GM23338 (cell line): ENCODE measurements at regions not wholly inside any gene's neighbourhood (a gene's known extent, or its start where the extent isn't known, plus 50 kb on each side); places are given as distances from the start of the nearest gene placed in this dataset.

Experiments
- ATAC-seq: fragments of 200-7000 bp; cut with Tn5 transposase; 3 replicates; pipeline ENCODE4 v1.9.1; 2020
- DNase-seq: peaks from one replicate; pipeline ENCODE4 v3.0.0-alpha.2; 2015; ENCODE audit warnings: low spot score
- H2AFZ ChIP-seq: fragments of 200-600 bp; sonication (generic); 2 replicates; pipeline ENCODE4 v1.8.0; 2016; ENCODE audit warnings: antibody characterized with exemption, mild to moderate bottlenecking, moderate library complexity
- H3F3A ChIP-seq: fragments of 200-600 bp; sonication (generic); replicated peaks from 2 replicates; pipeline ENCODE4 v1.8.0; 2017; ENCODE audit warnings: antibody characterized with exemption, mixed run types, low read depth
- H3K27ac ChIP-seq: fragments of 200-600 bp; sonication (generic); 2 replicates; pipeline ENCODE4 v1.6.1; 2016; ENCODE audit warnings: low read depth
- H3K27me3 ChIP-seq: fragments of 200-600 bp; sonication (generic); 2 replicates; pipeline ENCODE4 v1.8.0; 2016; ENCODE audit warnings: mild to moderate bottlenecking, mixed run types, moderate library complexity; ENCODE audit not compliant: insufficient read depth
- H3K36me3 ChIP-seq: fragments of 200-600 bp; sonication (generic); 2 replicates; pipeline ENCODE4 v1.8.0; 2016; ENCODE audit warnings: mild to moderate bottlenecking; ENCODE audit not compliant: insufficient read depth
- H3K4me1 ChIP-seq: fragments of 200-600 bp; sonication (generic); 2 replicates; pipeline ENCODE4 v1.8.0; 2016; ENCODE audit warnings: mild to moderate bottlenecking, moderate library complexity; ENCODE audit not compliant: insufficient read depth
- H3K4me2 ChIP-seq: fragments of 200-600 bp; sonication (generic); 2 replicates; pipeline ENCODE4 v1.7.1; 2017; ENCODE audit warnings: mixed run types
- H3K4me3 ChIP-seq: fragments of 200-600 bp; sonication (generic); 2 replicates; pipeline ENCODE4 v1.6.1; 2016; ENCODE audit warnings: mixed run types
- H3K79me2 ChIP-seq: fragments of 200-600 bp; sonication (generic); replicated peaks from 2 replicates; pipeline ENCODE4 v1.8.0; 2017; ENCODE audit warnings: mild to moderate bottlenecking; ENCODE audit not compliant: insufficient read depth
- H3K9me2 ChIP-seq: fragments of 200-600 bp; sonication (generic); 2 replicates; pipeline ENCODE4 v1.8.0; 2017; ENCODE audit not compliant: insufficient read depth
- H4K20me1 ChIP-seq: fragments of 200-600 bp; sonication (generic); replicated peaks from 2 replicates; pipeline ENCODE4 v1.8.0; 2017; ENCODE audit warnings: mild to moderate bottlenecking; ENCODE audit not compliant: insufficient read depth
- H3K27ac Mint-ChIP-seq: 2 replicates; pipeline ENCODE4 v1.8.0; 2020; ENCODE audit warnings: inconsistent platforms, mild to moderate bottlenecking, moderate library complexity, mixed read lengths
- H3K27me3 Mint-ChIP-seq: 3 replicates; pipeline ENCODE4 v1.8.0; 2022; ENCODE audit warnings: low read depth, mild to moderate bottlenecking, moderate library complexity, mixed read lengths, inconsistent platforms; ENCODE audit not compliant: insufficient read depth, poor library complexity
- H3K36me3 Mint-ChIP-seq: 3 replicates; pipeline ENCODE4 v1.8.0; 2021; ENCODE audit warnings: low read depth, mild to moderate bottlenecking, inconsistent platforms, moderate library complexity, mixed read lengths
- H3K4me1 Mint-ChIP-seq: 3 replicates; pipeline ENCODE4 v1.8.0; 2020; ENCODE audit warnings: mild to moderate bottlenecking, inconsistent platforms, mixed read lengths
- H3K4me3 Mint-ChIP-seq: 3 replicates; pipeline ENCODE4 v1.8.0; 2021; ENCODE audit warnings: moderate library complexity, mild to moderate bottlenecking, inconsistent platforms, mixed read lengths
- H3K9me3 Mint-ChIP-seq: 3 replicates; pipeline ENCODE4 v1.8.0; 2020; ENCODE audit warnings: moderate library complexity, mild to moderate bottlenecking, inconsistent platforms, mixed read lengths
- CREB1 ChIP-seq: fragments of 250-450 bp; sonication (Bioruptor Pico); IDR thresholded peaks from 2 replicates; pipeline ENCODE4 v1.5.0; 2020; ENCODE audit warnings: low read depth, mild to moderate bottlenecking, moderate library complexity
- EZH2 ChIP-seq: fragments of 200-600 bp; sonication (generic); IDR thresholded peaks from one replicate; pipeline ENCODE4 v1.8.0; 2017; ENCODE audit warnings: antibody characterized with exemption, mild to moderate bottlenecking, low read depth; ENCODE audit not compliant: unreplicated experiment
- EZH2phosphoT487 ChIP-seq: fragments of 200-600 bp; sonication (generic); IDR thresholded peaks from one replicate; pipeline ENCODE4 v1.8.1; 2018; ENCODE audit warnings: antibody characterized with exemption; ENCODE audit not compliant: unreplicated experiment
- JUNB ChIP-seq: IDR thresholded peaks from one replicate; pipeline ENCODE4 v1.6.1; 2016; ENCODE audit warnings: antibody characterized with exemption; ENCODE audit not compliant: unreplicated experiment
- NANOG ChIP-seq: IDR thresholded peaks from 2 replicates; pipeline ENCODE4 v1.6.1; 2016; ENCODE audit warnings: antibody characterized with exemption, borderline replicate concordance
- POLR2AphosphoS5 ChIP-seq: IDR thresholded peaks from 2 replicates; pipeline ENCODE4 v1.6.1; 2016; ENCODE audit warnings: antibody characterized with exemption, low read depth
- STAT1 ChIP-seq: IDR thresholded peaks from one replicate; pipeline ENCODE4 v1.6.1; 2016; ENCODE audit warnings: antibody characterized with exemption; ENCODE audit not compliant: unreplicated experiment
- ZNF114 ChIP-seq: fragments of 250-450 bp; sonication (Bioruptor Pico); IDR thresholded peaks from 2 replicates; pipeline ENCODE4 v1.5.0; 2020; ENCODE audit warnings: mild to moderate bottlenecking, moderate library complexity
- ZNF331 ChIP-seq: fragments of 250-450 bp; sonication (Bioruptor Pico); IDR thresholded peaks from 2 replicates; pipeline ENCODE4 v1.5.0; 2020; ENCODE audit warnings: low read depth, mild to moderate bottlenecking, moderate library complexity
- TF ChIP-seq, protein P1 (sequence below), 2 experiments: fragments of 200-600 bp in 1 of 2; sonication (generic) in 1 of 2; conservative IDR thresholded peaks; 2 replicates each; pipeline versions ENCODE4 v1.5.1 to v1.6.1; 2016 to 2017; ENCODE audit warnings: antibody characterized with exemption in 2 of 2, low read depth in 2 of 2, mild to moderate bottlenecking in 2 of 2, moderate library complexity in 1 of 2
- TF ChIP-seq, protein P2 (sequence below): IDR thresholded peaks from 2 replicates; pipeline ENCODE4 v1.6.1; 2016; ENCODE audit warnings: antibody characterized with exemption
- TF ChIP-seq, protein P3 (sequence below): fragments of 250-450 bp; sonication (Bioruptor Pico); IDR thresholded peaks from 2 replicates; pipeline ENCODE4 v1.5.0; 2020; ENCODE audit warnings: mild to moderate bottlenecking, moderate library complexity
- TF ChIP-seq, protein P4 (sequence below): IDR thresholded peaks from one replicate; pipeline ENCODE4 v1.6.1; 2018; ENCODE audit warnings: antibody characterized with exemption; ENCODE audit not compliant: unreplicated experiment

DNA sequence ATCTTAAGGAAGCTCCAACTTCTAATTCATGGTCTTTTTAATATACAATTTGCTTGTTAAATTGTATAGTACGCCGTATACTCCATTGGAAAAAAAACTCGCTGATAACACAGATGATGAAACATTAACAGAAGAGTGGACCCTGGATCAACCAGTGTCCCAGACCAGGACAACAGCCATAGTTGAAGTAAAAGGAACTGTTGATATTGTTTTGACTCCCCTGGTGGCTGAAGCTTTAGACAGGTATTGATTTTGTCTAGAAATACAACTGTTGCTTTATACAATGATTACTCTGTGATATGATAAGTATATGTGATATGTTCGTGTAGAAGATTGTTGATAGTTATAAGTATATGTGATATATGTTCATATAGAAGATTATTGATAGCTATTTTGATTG, 91.7 kb downstream of the BLTP1 start:
- Histone ChIP-seq H3K36me3 (no peaks in the 10 kb centered on the region), H3K79me2 (no peaks in the 10 kb centered on the region), H3K4me2 (no peak overlapping the region), H3K4me3 (no peak overlapping the region), H3K27ac (no peak overlapping the region), H3F3A (no peaks in the 10 kb centered on the region), H3K9me2 (no peaks in the 10 kb centered on the region), H3K4me1 (no peaks in the 10 kb centered on the region), H2AFZ (no peak overlapping the region), H4K20me1 (no peaks in the 10 kb centered on the region), H3K27me3 (no peaks in the 10 kb centered on the region)
- Mint-ChIP-seq H3K4me3 (no peak overlapping the region), H3K27ac (no peak overlapping the region), H3K9me3 (no peaks in the 10 kb centered on the region), H3K27me3 (no peaks in the 10 kb centered on the region), H3K36me3 (peaks cover 6% of the 10 kb centered on the region; the same call in 1 of the 3 replicates), H3K4me1 (no peaks in the 10 kb centered on the region)
- no peak for ATAC-seq
- DNase-seq: no peak
- TF ChIP-seq EZH2 (no peak), CREB1 (CRISPR knock-in tag) (no peak), NANOG (no peak), EZH2phosphoT487 (no peak), POLR2AphosphoS5 (no peak), ZNF331 (no peak), ZNF114 (CRISPR knock-in tag) (no peak), STAT1 (no peak), JUNB (no peak)
- TF ChIP-seq, protein P1, sequence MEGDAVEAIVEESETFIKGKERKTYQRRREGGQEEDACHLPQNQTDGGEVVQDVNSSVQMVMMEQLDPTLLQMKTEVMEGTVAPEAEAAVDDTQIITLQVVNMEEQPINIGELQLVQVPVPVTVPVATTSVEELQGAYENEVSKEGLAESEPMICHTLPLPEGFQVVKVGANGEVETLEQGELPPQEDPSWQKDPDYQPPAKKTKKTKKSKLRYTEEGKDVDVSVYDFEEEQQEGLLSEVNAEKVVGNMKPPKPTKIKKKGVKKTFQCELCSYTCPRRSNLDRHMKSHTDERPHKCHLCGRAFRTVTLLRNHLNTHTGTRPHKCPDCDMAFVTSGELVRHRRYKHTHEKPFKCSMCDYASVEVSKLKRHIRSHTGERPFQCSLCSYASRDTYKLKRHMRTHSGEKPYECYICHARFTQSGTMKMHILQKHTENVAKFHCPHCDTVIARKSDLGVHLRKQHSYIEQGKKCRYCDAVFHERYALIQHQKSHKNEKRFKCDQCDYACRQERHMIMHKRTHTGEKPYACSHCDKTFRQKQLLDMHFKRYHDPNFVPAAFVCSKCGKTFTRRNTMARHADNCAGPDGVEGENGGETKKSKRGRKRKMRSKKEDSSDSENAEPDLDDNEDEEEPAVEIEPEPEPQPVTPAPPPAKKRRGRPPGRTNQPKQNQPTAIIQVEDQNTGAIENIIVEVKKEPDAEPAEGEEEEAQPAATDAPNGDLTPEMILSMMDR (conservative IDR thresholded peaks at IDR 0.05; ENCODE audit: low read depth in 2 of 2): no peak
- TF ChIP-seq, protein P2, sequence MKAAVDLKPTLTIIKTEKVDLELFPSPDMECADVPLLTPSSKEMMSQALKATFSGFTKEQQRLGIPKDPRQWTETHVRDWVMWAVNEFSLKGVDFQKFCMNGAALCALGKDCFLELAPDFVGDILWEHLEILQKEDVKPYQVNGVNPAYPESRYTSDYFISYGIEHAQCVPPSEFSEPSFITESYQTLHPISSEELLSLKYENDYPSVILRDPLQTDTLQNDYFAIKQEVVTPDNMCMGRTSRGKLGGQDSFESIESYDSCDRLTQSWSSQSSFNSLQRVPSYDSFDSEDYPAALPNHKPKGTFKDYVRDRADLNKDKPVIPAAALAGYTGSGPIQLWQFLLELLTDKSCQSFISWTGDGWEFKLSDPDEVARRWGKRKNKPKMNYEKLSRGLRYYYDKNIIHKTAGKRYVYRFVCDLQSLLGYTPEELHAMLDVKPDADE: no peak
- TF ChIP-seq, protein P3, sequence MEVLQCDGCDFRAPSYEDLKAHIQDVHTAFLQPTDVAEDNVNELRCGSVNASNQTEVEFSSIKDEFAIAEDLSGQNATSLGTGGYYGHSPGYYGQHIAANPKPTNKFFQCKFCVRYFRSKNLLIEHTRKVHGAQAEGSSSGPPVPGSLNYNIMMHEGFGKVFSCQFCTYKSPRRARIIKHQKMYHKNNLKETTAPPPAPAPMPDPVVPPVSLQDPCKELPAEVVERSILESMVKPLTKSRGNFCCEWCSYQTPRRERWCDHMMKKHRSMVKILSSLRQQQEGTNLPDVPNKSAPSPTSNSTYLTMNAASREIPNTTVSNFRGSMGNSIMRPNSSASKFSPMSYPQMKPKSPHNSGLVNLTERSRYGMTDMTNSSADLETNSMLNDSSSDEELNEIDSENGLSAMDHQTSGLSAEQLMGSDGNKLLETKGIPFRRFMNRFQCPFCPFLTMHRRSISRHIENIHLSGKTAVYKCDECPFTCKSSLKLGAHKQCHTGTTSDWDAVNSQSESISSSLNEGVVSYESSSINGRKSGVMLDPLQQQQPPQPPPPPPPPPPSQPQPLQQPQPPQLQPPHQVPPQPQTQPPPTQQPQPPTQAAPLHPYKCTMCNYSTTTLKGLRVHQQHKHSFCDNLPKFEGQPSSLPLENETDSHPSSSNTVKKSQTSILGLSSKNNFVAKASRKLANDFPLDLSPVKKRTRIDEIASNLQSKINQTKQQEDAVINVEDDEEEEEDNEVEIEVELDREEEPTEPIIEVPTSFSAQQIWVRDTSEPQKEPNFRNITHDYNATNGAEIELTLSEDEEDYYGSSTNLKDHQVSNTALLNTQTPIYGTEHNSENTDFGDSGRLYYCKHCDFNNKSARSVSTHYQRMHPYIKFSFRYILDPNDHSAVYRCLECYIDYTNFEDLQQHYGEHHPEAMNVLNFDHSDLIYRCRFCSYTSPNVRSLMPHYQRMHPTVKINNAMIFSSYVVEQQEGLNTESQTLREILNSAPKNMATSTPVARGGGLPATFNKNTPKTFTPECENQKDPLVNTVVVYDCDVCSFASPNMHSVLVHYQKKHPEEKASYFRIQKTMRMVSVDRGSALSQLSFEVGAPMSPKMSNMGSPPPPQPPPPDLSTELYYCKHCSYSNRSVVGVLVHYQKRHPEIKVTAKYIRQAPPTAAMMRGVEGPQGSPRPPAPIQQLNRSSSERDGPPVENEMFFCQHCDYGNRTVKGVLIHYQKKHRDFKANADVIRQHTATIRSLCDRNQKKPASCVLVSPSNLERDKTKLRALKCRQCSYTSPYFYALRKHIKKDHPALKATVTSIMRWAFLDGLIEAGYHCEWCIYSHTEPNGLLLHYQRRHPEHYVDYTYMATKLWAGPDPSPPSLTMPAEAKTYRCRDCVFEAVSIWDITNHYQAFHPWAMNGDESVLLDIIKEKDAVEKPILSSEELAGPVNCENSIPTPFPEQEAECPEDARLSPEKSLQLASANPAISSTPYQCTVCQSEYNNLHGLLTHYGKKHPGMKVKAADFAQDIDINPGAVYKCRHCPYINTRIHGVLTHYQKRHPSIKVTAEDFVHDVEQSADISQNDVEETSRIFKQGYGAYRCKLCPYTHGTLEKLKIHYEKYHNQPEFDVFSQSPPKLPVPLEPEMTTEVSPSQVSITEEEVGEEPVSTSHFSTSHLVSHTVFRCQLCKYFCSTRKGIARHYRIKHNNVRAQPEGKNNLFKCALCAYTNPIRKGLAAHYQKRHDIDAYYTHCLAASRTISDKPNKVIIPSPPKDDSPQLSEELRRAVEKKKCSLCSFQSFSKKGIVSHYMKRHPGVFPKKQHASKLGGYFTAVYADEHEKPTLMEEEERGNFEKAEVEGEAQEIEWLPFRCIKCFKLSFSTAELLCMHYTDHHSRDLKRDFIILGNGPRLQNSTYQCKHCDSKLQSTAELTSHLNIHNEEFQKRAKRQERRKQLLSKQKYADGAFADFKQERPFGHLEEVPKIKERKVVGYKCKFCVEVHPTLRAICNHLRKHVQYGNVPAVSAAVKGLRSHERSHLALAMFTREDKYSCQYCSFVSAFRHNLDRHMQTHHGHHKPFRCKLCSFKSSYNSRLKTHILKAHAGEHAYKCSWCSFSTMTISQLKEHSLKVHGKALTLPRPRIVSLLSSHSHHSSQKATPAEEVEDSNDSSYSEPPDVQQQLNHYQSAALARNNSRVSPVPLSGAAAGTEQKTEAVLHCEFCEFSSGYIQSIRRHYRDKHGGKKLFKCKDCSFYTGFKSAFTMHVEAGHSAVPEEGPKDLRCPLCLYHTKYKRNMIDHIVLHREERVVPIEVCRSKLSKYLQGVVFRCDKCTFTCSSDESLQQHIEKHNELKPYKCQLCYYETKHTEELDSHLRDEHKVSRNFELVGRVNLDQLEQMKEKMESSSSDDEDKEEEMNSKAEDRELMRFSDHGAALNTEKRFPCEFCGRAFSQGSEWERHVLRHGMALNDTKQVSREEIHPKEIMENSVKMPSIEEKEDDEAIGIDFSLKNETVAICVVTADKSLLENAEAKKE (CRISPR knock-in tag): no peak
- TF ChIP-seq, protein P4, sequence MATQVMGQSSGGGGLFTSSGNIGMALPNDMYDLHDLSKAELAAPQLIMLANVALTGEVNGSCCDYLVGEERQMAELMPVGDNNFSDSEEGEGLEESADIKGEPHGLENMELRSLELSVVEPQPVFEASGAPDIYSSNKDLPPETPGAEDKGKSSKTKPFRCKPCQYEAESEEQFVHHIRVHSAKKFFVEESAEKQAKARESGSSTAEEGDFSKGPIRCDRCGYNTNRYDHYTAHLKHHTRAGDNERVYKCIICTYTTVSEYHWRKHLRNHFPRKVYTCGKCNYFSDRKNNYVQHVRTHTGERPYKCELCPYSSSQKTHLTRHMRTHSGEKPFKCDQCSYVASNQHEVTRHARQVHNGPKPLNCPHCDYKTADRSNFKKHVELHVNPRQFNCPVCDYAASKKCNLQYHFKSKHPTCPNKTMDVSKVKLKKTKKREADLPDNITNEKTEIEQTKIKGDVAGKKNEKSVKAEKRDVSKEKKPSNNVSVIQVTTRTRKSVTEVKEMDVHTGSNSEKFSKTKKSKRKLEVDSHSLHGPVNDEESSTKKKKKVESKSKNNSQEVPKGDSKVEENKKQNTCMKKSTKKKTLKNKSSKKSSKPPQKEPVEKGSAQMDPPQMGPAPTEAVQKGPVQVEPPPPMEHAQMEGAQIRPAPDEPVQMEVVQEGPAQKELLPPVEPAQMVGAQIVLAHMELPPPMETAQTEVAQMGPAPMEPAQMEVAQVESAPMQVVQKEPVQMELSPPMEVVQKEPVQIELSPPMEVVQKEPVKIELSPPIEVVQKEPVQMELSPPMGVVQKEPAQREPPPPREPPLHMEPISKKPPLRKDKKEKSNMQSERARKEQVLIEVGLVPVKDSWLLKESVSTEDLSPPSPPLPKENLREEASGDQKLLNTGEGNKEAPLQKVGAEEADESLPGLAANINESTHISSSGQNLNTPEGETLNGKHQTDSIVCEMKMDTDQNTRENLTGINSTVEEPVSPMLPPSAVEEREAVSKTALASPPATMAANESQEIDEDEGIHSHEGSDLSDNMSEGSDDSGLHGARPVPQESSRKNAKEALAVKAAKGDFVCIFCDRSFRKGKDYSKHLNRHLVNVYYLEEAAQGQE: no peak
